B cell (primary cell): ENCODE measurements at regions not wholly inside any gene's neighbourhood (a gene's known extent, or its start where the extent isn't known, plus 50 kb on each side); places are given as distances from the start of the nearest gene placed in this dataset.

ENCODE experiments used
- ATAC-seq: fragments of 200-7000 bp; cut with Tn5 transposase; one replicate; pipeline ENCODE4 v1.10.0; 2021; ENCODE audit warnings: low read depth, mild to moderate bottlenecking, moderate number of reproducible peaks, moderate library complexity
- CTCF ChIA-PET: fragments of 350-600 bp; sonication (Branson Sonifier 250); formaldehyde crosslinking; loops from one replicate; lab custom pipeline; 2021; ENCODE audit warnings: antibody characterized with exemption, inconsistent platforms; lab: Charles Lee
- POLR2A ChIA-PET: fragments of 350-600 bp; sonication (Branson Sonifier 250); formaldehyde crosslinking; loops from one replicate; lab custom pipeline; 2021; ENCODE audit warnings: antibody characterized with exemption; lab: Charles Lee
- DNase-seq: peaks from one replicate; pipeline ENCODE4 v3.0.0; 2013
- H2AFZ ChIP-seq: 2 replicates; pipeline ENCODE4 v1.6.1; 2012; ENCODE audit warnings: mild to moderate bottlenecking, low read depth, low read length; ENCODE audit not compliant: insufficient read depth, poor library complexity, severe bottlenecking
- H3K27ac ChIP-seq, 2 donors: 1 replicate in 1 of 2; 2 replicates in 1 of 2; pipeline ENCODE4 v1.5.1; 2012 to 2013; ENCODE audit warnings: low read length in 2 of 2, mild to moderate bottlenecking in 2 of 2, moderate library complexity in 1 of 2
- H3K27me3 ChIP-seq, 4 experiments: fragments of 200-600 bp in 1 of 4; sonication (generic) in 1 of 4; replicated peaks in 1 of 4; 1 replicate in 2 of 4; 2 replicates in 2 of 4; pipeline versions ENCODE4 v1.6.1 to v1.7.0; 2013 to 2016; ENCODE audit warnings: low read length in 3 of 4, mild to moderate bottlenecking in 2 of 4, mixed read lengths in 1 of 4, moderate library complexity in 1 of 4; ENCODE audit not compliant: insufficient read depth in 4 of 4, control insufficient read depth in 3 of 4; ENCODE audit errors: control extremely low read depth in 1 of 4
- H3K36me3 ChIP-seq, 2 experiments: replicated peaks in 1 of 2; 1 replicate in 1 of 2; 2 replicates in 1 of 2; pipeline versions ENCODE4 v1.6.1 to v1.7.1; 2013; ENCODE audit warnings: low read length in 1 of 2; ENCODE audit not compliant: insufficient read depth in 2 of 2, control insufficient read depth in 1 of 2; ENCODE audit errors: control extremely low read depth in 1 of 2, extremely low read depth in 1 of 2
- H3K4me1 ChIP-seq, 2 donors: fragments of 200-600 bp in 1 of 2; sonication (generic) in 1 of 2; 1 replicate in 1 of 2; 2 replicates in 1 of 2; pipeline versions ENCODE4 v1.5.1 to v1.6.1; 2013 to 2017; ENCODE audit warnings: low read length in 2 of 2; ENCODE audit not compliant: control insufficient read depth in 2 of 2, insufficient read depth in 2 of 2
- H3K4me2 ChIP-seq: replicated peaks from 2 replicates; pipeline ENCODE3; 2012; ENCODE audit warnings: mild to moderate bottlenecking, low read depth, low read length; ENCODE audit not compliant: poor library complexity, severe bottlenecking
- H3K4me3 ChIP-seq, 5 experiments: fragments of 200-600 bp in 1 of 5; sonication (generic) in 1 of 5; 1 replicate in 3 of 5; 2 replicates in 2 of 5; pipeline versions ENCODE4 v1.5.1 to v1.7.0; 2011 to 2016; ENCODE audit warnings: low read length in 4 of 5, mild to moderate bottlenecking in 4 of 5, low read depth in 2 of 5, control low read depth in 1 of 5, moderate library complexity in 1 of 5; ENCODE audit not compliant: insufficient read depth in 1 of 5; ENCODE audit errors: control extremely low read depth in 1 of 5, extremely low read depth in 1 of 5
- H3K79me2 ChIP-seq: fragments of 200-600 bp; sonication (generic); one replicate; pipeline ENCODE4 v1.6.0; 2016; ENCODE audit warnings: low read length; ENCODE audit not compliant: control insufficient read depth, insufficient read depth
- H3K9ac ChIP-seq: fragments of 200-600 bp; sonication (generic); 2 replicates; pipeline ENCODE4 v1.6.1; 2017; ENCODE audit warnings: mild to moderate bottlenecking, low read length, moderate library complexity
- H3K9me3 ChIP-seq, 3 donors: one replicate each; pipeline versions ENCODE4 v1.6.1 to v1.7.1; 2013; ENCODE audit warnings: low read length in 2 of 3; ENCODE audit not compliant: control insufficient read depth in 2 of 3, insufficient read depth in 1 of 3; ENCODE audit errors: control extremely low read depth in 1 of 3
- H4K20me1 ChIP-seq: 2 replicates; pipeline ENCODE4 v1.6.0; 2012; ENCODE audit warnings: mild to moderate bottlenecking, low read length; ENCODE audit not compliant: insufficient read depth, control insufficient read depth, poor library complexity, severe bottlenecking
- H3K27ac Mint-ChIP-seq: one replicate; pipeline ENCODE4 v1.8.0; 2021; ENCODE audit warnings: mixed read lengths
- H3K27me3 Mint-ChIP-seq: one replicate; pipeline ENCODE4 v1.8.0; 2021; ENCODE audit warnings: mixed read lengths
- H3K4me1 Mint-ChIP-seq: one replicate; pipeline ENCODE4 v1.8.0; 2021; ENCODE audit warnings: mixed read lengths
- H3K4me3 Mint-ChIP-seq: one replicate; pipeline ENCODE4 v1.8.0; 2021; ENCODE audit warnings: mixed read lengths
- H3K9me3 Mint-ChIP-seq: one replicate; pipeline ENCODE4 v1.8.0; 2022; ENCODE audit warnings: mixed read lengths; ENCODE audit not compliant: insufficient read depth
- CTCF ChIP-seq: fragments of 200-600 bp; IDR thresholded peaks from one replicate; pipeline ENCODE4 v1.8.0; 2022; ENCODE audit warnings: antibody characterized with exemption, mild to moderate bottlenecking
- EZH2 ChIP-seq: IDR thresholded peaks from 2 replicates; pipeline ENCODE4 v1.6.1; 2012; ENCODE audit warnings: borderline replicate concordance, low read depth, mild to moderate bottlenecking, moderate library complexity, low read length; ENCODE audit not compliant: insufficient read depth, poor library complexity, severe bottlenecking
- WGBS: methylation state at CpG from one replicate; pipeline ENCODE4 v1.1.5; 2013; ENCODE audit warnings: missing lambda C conversion rate; ENCODE audit not compliant: insufficient coverage; 5-methylcytosine and 5-hydroxymethylcytosine counted together
- intact Hi-C: fragments of 100-400 bp; cut with micrococcal nuclease; formaldehyde crosslinking; loops from one replicate; pipeline ENCODE4 v1.10.0; 2022

- Histone ChIP-seq H4K20me1 (no peaks in the 10 kb centered on the region), H3K9me3 (peaks cover 0 to 100% (median 1%) of the 10 kb centered on the region in 3 donors), H3K27ac (no peak overlapping the region), H2AFZ (no peak overlapping the region), H3K9ac (no peak overlapping the region), H3K27me3 (no peaks in the 10 kb centered on the region), H3K4me3 (no peak overlapping the region), H3K36me3 (no peaks in the 10 kb centered on the region), H3K4me2 (no peak overlapping the region), H3K79me2 (no peaks in the 10 kb centered on the region), H3K4me1 (no peaks in the 10 kb centered on the region)
- Mint-ChIP-seq H3K27me3 (no peaks in the 10 kb centered on the region), H3K9me3 (no peaks in the 10 kb centered on the region), H3K27ac (no peak overlapping the region), H3K4me3 (no peak overlapping the region), H3K4me1 (no peaks in the 10 kb centered on the region)
- TF ChIP-seq EZH2 (no peak), CTCF (no peak)
- intact Hi-C loops, result no loop called here
- ATAC-seq (no peak), DNase-seq (no peak)
- CTCF ChIA-PET, result no interaction called here
- POLR2A ChIA-PET, result no interaction called here
- 72% methylated on average over 24 of the region's 29 CpGs for WGBS
Measured at GRCh38 chr12:34394211-34395055, 372.1 kb downstream of the ALG10 start.
